Suprapubic skin (tissue), 4 donors: ENCODE measurements at regions not wholly inside any gene's neighbourhood (a gene's known extent, or its start where the extent isn't known, plus 50 kb on each side); places are given as distances from the start of the nearest gene placed in this dataset.

Experiments used
- EP300 ChIP-seq: sonication (generic); formaldehyde crosslinking; IDR thresholded peaks from one replicate; pipeline ENCODE4 v1.6.1; 2017; ENCODE audit warnings: antibody characterized with exemption
- POLR2A ChIP-seq, 2 donors: fragments of 450-650 bp; IDR thresholded peaks; one replicate each; pipeline ENCODE4 v1.6.1; 2017; ENCODE audit warnings: antibody characterized with exemption in 2 of 2, mild to moderate bottlenecking in 2 of 2, moderate library complexity in 2 of 2
- POLR2AphosphoS5 ChIP-seq, 3 donors: sonication (generic); formaldehyde crosslinking; IDR thresholded peaks; one replicate each; pipeline ENCODE4 v1.6.1; 2017; ENCODE audit warnings: antibody characterized with exemption in 3 of 3
- TF ChIP-seq, protein P1 (sequence below), 2 donors: fragments of 200-600 bp in 1 of 2; fragments of 450-650 bp in 1 of 2; sonication (generic) in 1 of 2; IDR thresholded peaks; one replicate each; pipeline ENCODE4 v1.5.1; 2016 to 2019; ENCODE audit warnings: antibody characterized with exemption in 2 of 2, mild to moderate bottlenecking in 1 of 2, moderate library complexity in 1 of 2

DNA sequence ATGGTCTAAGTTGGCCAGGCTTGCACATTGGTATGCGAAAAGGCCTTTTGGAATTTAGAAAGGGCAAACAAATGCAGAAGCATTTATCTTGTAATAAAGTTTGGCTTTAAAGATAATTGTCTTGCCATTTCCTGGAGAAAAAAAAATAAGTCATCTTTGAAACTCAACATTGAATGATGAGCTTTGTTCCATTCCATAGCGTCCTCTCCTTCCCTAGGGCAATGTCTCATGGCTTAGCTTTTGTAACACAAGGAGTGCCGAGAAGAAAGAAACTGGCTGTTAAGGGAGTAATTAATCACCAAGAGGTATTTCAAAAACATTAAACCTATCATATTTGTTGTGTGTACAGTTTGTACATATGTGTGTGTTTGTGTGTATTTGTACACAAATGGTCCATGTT is 372.3 kb downstream of the NPIPA8 start:
- TF ChIP-seq, protein P1, sequence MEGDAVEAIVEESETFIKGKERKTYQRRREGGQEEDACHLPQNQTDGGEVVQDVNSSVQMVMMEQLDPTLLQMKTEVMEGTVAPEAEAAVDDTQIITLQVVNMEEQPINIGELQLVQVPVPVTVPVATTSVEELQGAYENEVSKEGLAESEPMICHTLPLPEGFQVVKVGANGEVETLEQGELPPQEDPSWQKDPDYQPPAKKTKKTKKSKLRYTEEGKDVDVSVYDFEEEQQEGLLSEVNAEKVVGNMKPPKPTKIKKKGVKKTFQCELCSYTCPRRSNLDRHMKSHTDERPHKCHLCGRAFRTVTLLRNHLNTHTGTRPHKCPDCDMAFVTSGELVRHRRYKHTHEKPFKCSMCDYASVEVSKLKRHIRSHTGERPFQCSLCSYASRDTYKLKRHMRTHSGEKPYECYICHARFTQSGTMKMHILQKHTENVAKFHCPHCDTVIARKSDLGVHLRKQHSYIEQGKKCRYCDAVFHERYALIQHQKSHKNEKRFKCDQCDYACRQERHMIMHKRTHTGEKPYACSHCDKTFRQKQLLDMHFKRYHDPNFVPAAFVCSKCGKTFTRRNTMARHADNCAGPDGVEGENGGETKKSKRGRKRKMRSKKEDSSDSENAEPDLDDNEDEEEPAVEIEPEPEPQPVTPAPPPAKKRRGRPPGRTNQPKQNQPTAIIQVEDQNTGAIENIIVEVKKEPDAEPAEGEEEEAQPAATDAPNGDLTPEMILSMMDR (IDR thresholded peaks at IDR 0.05): no peak
- TF ChIP-seq EP300 (no peak), POLR2A (IDR thresholded peaks at IDR 0.05) (no peak), POLR2AphosphoS5 (IDR thresholded peaks at IDR 0.05) (no peak)
